ENCODE measurements at regions not wholly inside any gene's neighbourhood (a gene's known extent, or its start where the extent isn't known, plus 50 kb on each side); places are given as distances from the start of the nearest gene placed in this dataset.

- no peaks in the 10 kb centered on the region for H3K27me3 ChIP-seq
- H3K27ac ChIP-seq = no peak overlapping the region
- H3K9me3 ChIP-seq = no peaks in the 10 kb centered on the region
- no peaks in the 10 kb centered on the region for H3K36me3 ChIP-seq
- H3K4me3 ChIP-seq = no peak overlapping the region
- 75% methylated on average over 4 of the region's 4 CpGs for WGBS
- no peak for DNase-seq (ENCODE audit: low spot score in 2 of 2)
- peak in 1 of 2 donors; percentile 30 for TF ChIP-seq CTCF (IDR thresholded peaks at IDR 0.05)
- TF ChIP-seq POLR2AphosphoS5 (IDR thresholded peaks at IDR 0.05) = no peak
- H3K4me1 ChIP-seq = peaks cover 9% of the 10 kb centered on the region
Observed at GRCh38 chr2:160918906-160919503, 241.2 kb upstream of the TANK start.

- Histone ChIP-seq H3K27me3 (no peaks in the 10 kb centered on the region), H3K27ac (peak overlapping the region; percentile 53), H3K4me3 (no peak overlapping the region), H3K4me1 (peaks cover 9% of the 10 kb centered on the region), H3K9me3 (no peaks in the 10 kb centered on the region), H3K36me3 (no peaks in the 10 kb centered on the region)
- DNase-seq (ENCODE audit: low spot score in 2 of 2) = no peak
- 57% methylated on average over 1 of the region's 1 CpG for WGBS
- TF ChIP-seq POLR2A (IDR thresholded peaks at IDR 0.05) (no peak), CTCF (IDR thresholded peaks at IDR 0.05) (no peak), EP300 (IDR thresholded peaks at IDR 0.05) (no peak), POLR2AphosphoS5 (IDR thresholded peaks at IDR 0.05) (no peak)
Observed at GRCh38 chr2:160920061-160920460, 240.2 kb upstream of the TANK start.

GRCh38 chr2:160920791-160921303 is 239.4 kb upstream of the TANK start:
- Histone ChIP-seq H3K27ac (peak overlapping the region; percentile 59), H3K9me3 (no peaks in the 10 kb centered on the region), H3K4me3 (no peak overlapping the region), H3K27me3 (no peaks in the 10 kb centered on the region), H3K36me3 (no peaks in the 10 kb centered on the region), H3K4me1 (peaks cover 9% of the 10 kb centered on the region)
- TF ChIP-seq POLR2AphosphoS5 (IDR thresholded peaks at IDR 0.05) (peak in 1 of 3 donors; percentile 12), CTCF (IDR thresholded peaks at IDR 0.05) (no peak)
- 49% methylated on average over 8 of the region's 8 CpGs for WGBS
- DNase-seq (ENCODE audit: low spot score in 2 of 2) = peak in 1 of 2 donors; percentile 61

- Histone ChIP-seq H3K27ac (peak overlapping the region; percentile 59), H3K4me1 (peaks cover 9% of the 10 kb centered on the region), H3K27me3 (no peaks in the 10 kb centered on the region), H3K4me3 (no peak overlapping the region), H3K36me3 (no peaks in the 10 kb centered on the region), H3K9me3 (no peaks in the 10 kb centered on the region)
- WGBS = 71% methylated on average over 4 of the region's 4 CpGs
- TF ChIP-seq POLR2A (IDR thresholded peaks at IDR 0.05) (no peak), POLR2AphosphoS5 (IDR thresholded peaks at IDR 0.05) (no peak), CTCF (IDR thresholded peaks at IDR 0.05) (no peak), EP300 (IDR thresholded peaks at IDR 0.05) (no peak)
- no peak for DNase-seq (ENCODE audit: low spot score in 2 of 2)
Observed at GRCh38 chr2:160921386-160921964, 238.8 kb upstream of the TANK start.

GRCh38 chr2:160924936-160925353 is 235.3 kb upstream of the TANK start:
- TF ChIP-seq POLR2AphosphoS5 (IDR thresholded peaks at IDR 0.05) (no peak), EP300 (IDR thresholded peaks at IDR 0.05) (no peak), POLR2A (IDR thresholded peaks at IDR 0.05) (no peak), CTCF (IDR thresholded peaks at IDR 0.05) (no peak)
- peaks cover 7% of the 10 kb centered on the region for H3K4me1 ChIP-seq
- no peak overlapping the region for H3K27ac ChIP-seq
- no peak overlapping the region for H3K4me3 ChIP-seq
- no peaks in the 10 kb centered on the region for H3K9me3 ChIP-seq
- H3K36me3 ChIP-seq = no peaks in the 10 kb centered on the region
- DNase-seq (ENCODE audit: low spot score in 2 of 2) = no peak
- no peaks in the 10 kb centered on the region for H3K27me3 ChIP-seq
- WGBS = 87% methylated on average over 1 of the region's 1 CpG
